ENCODE measurements at regions not wholly inside any gene's neighbourhood (a gene's known extent, or its start where the extent isn't known, plus 50 kb on each side); places are given as distances from the start of the nearest gene placed in this dataset.

DNA sequence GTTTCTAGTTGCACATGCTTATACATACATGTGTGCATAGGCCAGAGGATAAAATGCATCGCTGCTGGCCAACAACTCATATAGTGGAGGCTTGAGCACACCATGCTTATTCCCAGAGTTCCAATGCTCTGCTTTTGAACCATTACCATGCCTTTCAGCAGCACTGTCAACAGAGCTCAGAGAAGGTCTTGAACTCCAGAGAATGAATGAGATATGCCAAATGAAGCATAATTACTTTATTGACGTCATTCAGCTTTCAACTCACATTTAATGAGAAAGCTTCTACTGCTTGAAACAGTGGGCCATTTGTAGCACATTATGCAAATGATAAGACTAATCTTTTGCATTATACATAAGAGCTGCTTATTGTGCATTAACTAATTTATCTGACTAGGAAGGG lies 765.3 kb upstream of the GRAMD2B start:
- TF ChIP-seq, protein P1, sequence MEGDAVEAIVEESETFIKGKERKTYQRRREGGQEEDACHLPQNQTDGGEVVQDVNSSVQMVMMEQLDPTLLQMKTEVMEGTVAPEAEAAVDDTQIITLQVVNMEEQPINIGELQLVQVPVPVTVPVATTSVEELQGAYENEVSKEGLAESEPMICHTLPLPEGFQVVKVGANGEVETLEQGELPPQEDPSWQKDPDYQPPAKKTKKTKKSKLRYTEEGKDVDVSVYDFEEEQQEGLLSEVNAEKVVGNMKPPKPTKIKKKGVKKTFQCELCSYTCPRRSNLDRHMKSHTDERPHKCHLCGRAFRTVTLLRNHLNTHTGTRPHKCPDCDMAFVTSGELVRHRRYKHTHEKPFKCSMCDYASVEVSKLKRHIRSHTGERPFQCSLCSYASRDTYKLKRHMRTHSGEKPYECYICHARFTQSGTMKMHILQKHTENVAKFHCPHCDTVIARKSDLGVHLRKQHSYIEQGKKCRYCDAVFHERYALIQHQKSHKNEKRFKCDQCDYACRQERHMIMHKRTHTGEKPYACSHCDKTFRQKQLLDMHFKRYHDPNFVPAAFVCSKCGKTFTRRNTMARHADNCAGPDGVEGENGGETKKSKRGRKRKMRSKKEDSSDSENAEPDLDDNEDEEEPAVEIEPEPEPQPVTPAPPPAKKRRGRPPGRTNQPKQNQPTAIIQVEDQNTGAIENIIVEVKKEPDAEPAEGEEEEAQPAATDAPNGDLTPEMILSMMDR (IDR thresholded peaks at IDR 0.05; ENCODE audit: control extremely low read depth, extremely low read depth, low read depth, missing control alignments) = no peak
- DNase-seq (ENCODE audit: extremely low spot score) = no peak
- CTCF ChIA-PET = no interaction called here
- POLR2A ChIA-PET = no interaction called here

DNA sequence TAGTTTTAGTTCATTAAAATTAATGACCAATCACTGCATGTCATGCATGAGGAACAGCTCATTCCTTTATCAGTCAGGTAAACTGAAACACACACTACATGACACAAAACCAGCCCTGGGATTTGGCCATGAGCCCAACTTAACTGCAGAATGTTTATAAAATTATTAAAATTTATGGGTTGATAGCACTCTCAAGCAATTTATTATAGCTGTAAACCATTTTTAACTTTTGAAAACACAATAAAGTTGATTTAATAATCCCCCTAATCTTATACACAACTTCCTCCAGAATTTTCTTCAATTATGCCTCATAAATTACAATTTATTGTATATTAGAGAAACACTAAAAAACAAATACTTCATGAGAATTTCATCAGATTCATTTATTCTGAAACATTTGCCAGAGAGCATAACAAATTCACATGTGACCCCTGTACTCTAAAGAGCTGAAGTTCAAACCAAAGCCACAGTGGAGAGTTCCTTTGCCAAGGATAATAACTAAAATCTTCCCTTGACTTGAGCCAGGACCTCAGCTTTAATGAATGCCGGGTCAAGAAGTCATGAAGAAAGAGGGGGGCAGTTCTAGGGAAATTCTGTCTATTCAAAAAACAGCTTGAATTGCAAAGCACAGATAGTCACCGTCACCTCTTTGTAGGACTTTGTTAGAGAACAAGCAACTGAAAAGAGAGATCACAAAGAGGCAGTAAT lies 763.7 kb upstream of the GRAMD2B start:
- no peak for DNase-seq (ENCODE audit: extremely low spot score)
- TF ChIP-seq, protein P1 (IDR thresholded peaks at IDR 0.05; ENCODE audit: control extremely low read depth, extremely low read depth, low read depth, missing control alignments) = no peak
- CTCF ChIA-PET = interaction anchor here (1.3 kb wide), 1 partner anchor 383 kb away, joined by 4 read pairs; no protein-coding TSS in a partner anchor
- POLR2A ChIA-PET = no interaction called here

DNA sequence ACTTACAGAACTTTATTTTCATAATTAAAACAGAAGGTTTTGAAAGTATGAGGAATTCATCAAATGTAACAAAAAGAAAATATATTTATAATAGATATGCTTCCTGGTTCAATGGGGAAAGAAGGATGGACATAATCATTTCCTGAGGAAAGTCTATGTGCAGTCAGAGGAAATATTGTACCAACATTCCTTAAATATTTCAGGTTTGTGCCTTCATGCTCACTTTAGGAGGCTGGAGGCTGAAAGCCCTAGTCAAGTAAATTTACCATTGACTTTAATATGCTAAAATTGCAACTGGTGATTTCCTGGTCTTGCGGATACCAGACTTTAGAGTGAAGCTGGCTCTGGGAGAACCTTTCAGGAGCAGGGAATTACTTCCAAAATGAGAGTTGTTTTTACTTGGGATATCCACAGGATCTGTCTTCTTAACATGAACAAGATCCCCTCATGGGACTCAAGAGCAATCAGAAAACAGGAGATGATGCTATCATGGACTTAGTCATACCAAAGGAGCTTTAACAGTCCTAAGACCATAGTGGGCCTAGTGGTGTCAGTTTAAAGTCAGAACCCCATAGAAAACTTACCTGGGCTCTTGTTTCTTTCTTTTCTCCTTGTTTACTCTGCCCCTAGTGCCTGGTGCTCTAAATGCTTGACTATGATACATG lies 762.8 kb upstream of the GRAMD2B start:
- no peak for DNase-seq (ENCODE audit: extremely low spot score)
- TF ChIP-seq, protein P1 (IDR thresholded peaks at IDR 0.05; ENCODE audit: control extremely low read depth, extremely low read depth, low read depth, missing control alignments) = no peak
- POLR2A ChIA-PET = no interaction called here
- CTCF ChIA-PET = no interaction called here

DNA sequence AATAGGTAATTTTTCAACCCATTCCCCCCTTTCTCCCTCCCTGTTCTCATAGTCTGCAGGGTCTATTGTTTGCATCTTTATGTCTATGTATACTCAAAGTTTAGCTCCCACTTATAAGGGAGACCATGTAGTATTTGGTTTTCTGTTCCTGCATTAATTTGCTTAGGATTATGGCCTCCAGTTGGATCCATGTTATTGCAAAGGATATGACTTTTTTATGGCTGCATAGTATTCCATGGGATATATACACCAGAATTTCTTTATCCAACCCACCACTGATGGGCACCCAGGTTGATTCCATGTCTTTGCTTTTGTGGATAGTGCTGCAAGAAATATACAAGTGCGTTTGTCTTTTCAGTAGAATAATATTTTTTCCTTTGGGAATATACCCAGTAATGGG lies 761.6 kb upstream of the GRAMD2B start:
- POLR2A ChIA-PET = no interaction called here
- TF ChIP-seq, protein P1 (IDR thresholded peaks at IDR 0.05; ENCODE audit: control extremely low read depth, extremely low read depth, low read depth, missing control alignments) = no peak
- CTCF ChIA-PET = no interaction called here
- no peak for DNase-seq (ENCODE audit: extremely low spot score)

DNA sequence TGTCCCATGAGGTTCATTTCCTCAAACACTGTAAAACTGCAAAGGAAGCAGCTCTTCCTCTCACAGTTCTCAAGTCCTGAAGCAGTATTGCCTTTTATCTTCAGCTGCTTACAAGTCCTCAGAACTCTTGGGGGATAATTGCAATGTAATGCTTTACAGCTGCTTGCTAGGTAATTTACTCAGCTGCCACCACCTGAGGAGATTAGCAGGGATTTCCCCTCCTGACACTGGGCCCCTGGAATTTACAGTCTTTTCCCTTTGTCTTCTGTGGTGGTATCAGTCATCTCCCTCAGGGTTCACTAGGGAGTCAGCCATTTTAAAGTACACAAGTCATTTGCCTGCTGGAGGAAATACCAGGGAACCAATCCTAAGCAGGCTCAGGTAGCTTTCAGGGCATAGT lies 754.3 kb upstream of the GRAMD2B start:
- ChIA-PET POLR2A (no interaction called here), CTCF (no interaction called here)
- TF ChIP-seq, protein P1 (IDR thresholded peaks at IDR 0.05; ENCODE audit: control extremely low read depth, extremely low read depth, low read depth, missing control alignments) = no peak
- DNase-seq (ENCODE audit: extremely low spot score) = no peak

DNA sequence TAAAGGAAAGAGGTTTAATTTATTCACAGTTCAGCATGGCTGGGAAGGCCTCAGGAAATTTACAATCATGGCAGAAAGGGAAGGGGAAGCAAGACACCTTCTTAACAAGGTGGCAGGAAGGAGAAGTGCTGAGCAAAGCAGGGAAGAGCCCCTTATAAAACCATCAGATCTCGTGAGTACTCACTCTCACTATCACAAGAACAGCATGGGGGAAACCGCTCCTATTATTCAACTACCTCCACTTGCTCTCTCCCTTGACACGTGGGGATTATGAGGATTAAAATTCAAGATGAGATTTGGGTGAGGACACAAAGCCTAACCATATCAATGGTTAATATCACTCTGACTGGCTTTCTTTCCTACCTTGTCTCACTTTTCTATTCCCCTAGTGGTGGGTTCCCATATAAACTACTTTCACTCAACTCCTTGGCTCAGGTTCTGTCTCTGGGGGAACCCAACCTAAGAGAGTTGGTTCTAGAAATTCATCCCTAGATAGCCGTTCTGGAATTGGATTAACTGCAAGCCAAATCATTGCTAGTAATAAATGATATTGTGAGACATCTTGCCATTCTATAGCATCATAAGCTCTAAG lies 749.8 kb upstream of the GRAMD2B start:
- TF ChIP-seq, protein P1 (IDR thresholded peaks at IDR 0.05; ENCODE audit: control extremely low read depth, extremely low read depth, low read depth, missing control alignments) = no peak
- ChIA-PET CTCF (no interaction called here), POLR2A (no interaction called here)
- no peak for DNase-seq (ENCODE audit: extremely low spot score)

Data from GM10248 (cell line).